GM21390 (cell line): ENCODE measurements at regions not wholly inside any gene's neighbourhood (a gene's known extent, or its start where the extent isn't known, plus 50 kb on each side); places are given as distances from the start of the nearest gene placed in this dataset.
"Not testable (repeated sequence)": the region's sequence is repeated elsewhere in the genome, so short reads cannot be mapped to it uniquely, and the experiment has no call there.

Experiments
- ATAC-seq: cut with Tn5 transposase; IDR thresholded peaks from one replicate; pipeline ENCODE4 v1.9.1; 2021; ENCODE audit not compliant: unreplicated experiment

- ATAC-seq, result no peak
Observed at GRCh38 chr2:199572571-199572970, 114.8 kb upstream of the SATB2 start.

- ATAC-seq, result no peak
Observed at GRCh38 chr2:199570934-199571333, 113.2 kb upstream of the SATB2 start.

GRCh38 chr2:199569336-199569735 is 111.6 kb upstream of the SATB2 start:
- no peak for ATAC-seq

GRCh38 chr2:199558156-199558555 is 100.4 kb upstream of the SATB2 start:
- ATAC-seq, result no peak

- ATAC-seq, result no peak
Observed at GRCh38 chr2:199556527-199557285, 99.0 kb upstream of the SATB2 start.

GRCh38 chr2:199554026-199554425 is 96.3 kb upstream of the SATB2 start:
- ATAC-seq, result no peak

GRCh38 chr2:199552141-199552540 is 94.4 kb upstream of the SATB2 start:
- ATAC-seq, result no peak

GRCh38 chr2:199543606-199544172 is 86.0 kb upstream of the SATB2 start:
- ATAC-seq, result no peak

- no peak for ATAC-seq
Observed at GRCh38 chr2:199535445-199536177, 77.9 kb upstream of the SATB2 start.

- not testable (repeated sequence) for ATAC-seq
Observed at GRCh38 chr2:199533873-199534272, 76.1 kb upstream of the SATB2 start.

- no peak for ATAC-seq
Observed at GRCh38 chr2:199527071-199527470, 69.3 kb upstream of the SATB2 start.

- no peak for ATAC-seq
Observed at GRCh38 chr2:199524689-199525574, 67.2 kb upstream of the SATB2 start.

- ATAC-seq, result peak; percentile 87
Observed at GRCh38 chr2:199509403-199509802, 51.7 kb upstream of the SATB2 start.
